Upper lobe of right lung (tissue), 1 donor: ENCODE measurements at regions not wholly inside any gene's neighbourhood (a gene's known extent, or its start where the extent isn't known, plus 50 kb on each side); places are given as distances from the start of the nearest gene placed in this dataset.

Source experiments
- ATAC-seq: fragments of 200-7000 bp; cut with Tn5 transposase; one replicate; pipeline ENCODE4 v1.9.1; 2020; ENCODE audit warnings: mild to moderate bottlenecking, moderate library complexity
- DNase-seq: peaks from one replicate; pipeline ENCODE4 v3.0.0-alpha.2; 2020
- H3K27ac ChIP-seq: fragments of 200-600 bp; one replicate; pipeline ENCODE4 v1.8.0; 2022
- H3K27me3 ChIP-seq: fragments of 200-600 bp; one replicate; pipeline ENCODE4 v1.8.0; 2022; ENCODE audit warnings: mild to moderate bottlenecking
- H3K36me3 ChIP-seq: fragments of 200-600 bp; one replicate; pipeline ENCODE4 v1.8.0; 2022
- H3K4me1 ChIP-seq: fragments of 200-600 bp; one replicate; pipeline ENCODE4 v1.8.0; 2022
- H3K4me3 ChIP-seq: fragments of 200-600 bp; one replicate; pipeline ENCODE4 v1.8.0; 2022; ENCODE audit warnings: mild to moderate bottlenecking
- H3K9me3 ChIP-seq: fragments of 200-600 bp; one replicate; pipeline ENCODE4 v1.8.0; 2022
- intact Hi-C: fragments of 100-400 bp; cut with DNase I; formaldehyde crosslinking; loops from one replicate; pipeline ENCODE4 v1.11.0; 2022
- TF ChIP-seq, protein P1 (sequence below): fragments of 200-600 bp; IDR thresholded peaks from one replicate; pipeline ENCODE4 v1.8.0; 2022; ENCODE audit warnings: antibody characterized with exemption
- donor health status: DM: no; HTN: yes; CAD: no; lungs with severe emphysema.

DNA sequence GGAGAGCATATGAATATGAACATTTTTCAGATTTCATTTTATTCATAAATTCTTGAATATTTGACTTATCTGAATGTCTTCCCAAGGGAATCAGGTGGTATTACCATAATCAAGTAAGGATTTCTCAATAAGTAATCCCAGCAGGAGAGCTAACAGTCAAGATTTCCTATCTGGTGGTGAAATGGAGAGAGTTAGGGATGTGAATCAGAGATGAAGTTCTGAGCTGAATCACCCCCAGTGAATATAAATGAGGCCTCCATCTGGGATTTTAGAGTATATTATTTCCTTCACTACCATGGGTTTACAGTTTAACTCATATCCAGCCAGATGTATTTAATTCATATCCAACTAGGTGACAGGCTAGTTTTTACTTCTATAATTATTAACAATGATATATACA is 61.5 kb upstream of the RGS2 start:
- intact Hi-C loops = no loop called here
- Histone ChIP-seq H3K9me3 (no peaks in the 10 kb centered on the region), H3K27me3 (no peaks in the 10 kb centered on the region), H3K36me3 (no peaks in the 10 kb centered on the region), H3K4me3 (no peak overlapping the region), H3K4me1 (no peaks in the 10 kb centered on the region), H3K27ac (no peak overlapping the region)
- ATAC-seq (no peak), DNase-seq (no peak)
- TF ChIP-seq, protein P1, sequence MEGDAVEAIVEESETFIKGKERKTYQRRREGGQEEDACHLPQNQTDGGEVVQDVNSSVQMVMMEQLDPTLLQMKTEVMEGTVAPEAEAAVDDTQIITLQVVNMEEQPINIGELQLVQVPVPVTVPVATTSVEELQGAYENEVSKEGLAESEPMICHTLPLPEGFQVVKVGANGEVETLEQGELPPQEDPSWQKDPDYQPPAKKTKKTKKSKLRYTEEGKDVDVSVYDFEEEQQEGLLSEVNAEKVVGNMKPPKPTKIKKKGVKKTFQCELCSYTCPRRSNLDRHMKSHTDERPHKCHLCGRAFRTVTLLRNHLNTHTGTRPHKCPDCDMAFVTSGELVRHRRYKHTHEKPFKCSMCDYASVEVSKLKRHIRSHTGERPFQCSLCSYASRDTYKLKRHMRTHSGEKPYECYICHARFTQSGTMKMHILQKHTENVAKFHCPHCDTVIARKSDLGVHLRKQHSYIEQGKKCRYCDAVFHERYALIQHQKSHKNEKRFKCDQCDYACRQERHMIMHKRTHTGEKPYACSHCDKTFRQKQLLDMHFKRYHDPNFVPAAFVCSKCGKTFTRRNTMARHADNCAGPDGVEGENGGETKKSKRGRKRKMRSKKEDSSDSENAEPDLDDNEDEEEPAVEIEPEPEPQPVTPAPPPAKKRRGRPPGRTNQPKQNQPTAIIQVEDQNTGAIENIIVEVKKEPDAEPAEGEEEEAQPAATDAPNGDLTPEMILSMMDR = no peak

DNA sequence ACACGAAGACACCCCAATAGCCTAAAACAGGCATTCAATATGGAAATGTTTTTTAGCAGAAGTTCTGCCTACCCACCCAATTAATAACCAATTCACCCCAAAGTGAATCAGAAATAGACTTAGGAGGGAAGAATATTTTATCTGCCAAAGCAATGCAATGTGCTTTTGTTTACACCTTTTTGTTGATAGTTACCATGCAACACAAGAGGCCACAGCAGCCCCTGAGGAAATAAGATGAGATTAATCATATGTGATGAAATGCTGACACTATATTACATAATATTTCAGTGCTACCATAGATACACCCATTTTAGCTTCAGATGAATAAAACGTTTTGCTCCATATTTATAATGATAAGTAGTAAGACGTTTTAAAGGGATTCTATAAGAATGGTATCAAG is 60.9 kb upstream of the RGS2 start:
- H3K9me3 ChIP-seq = no peaks in the 10 kb centered on the region
- no peaks in the 10 kb centered on the region for H3K4me1 ChIP-seq
- DNase-seq = no peak
- H3K4me3 ChIP-seq = no peak overlapping the region
- H3K27ac ChIP-seq = no peak overlapping the region
- no peak for ATAC-seq
- no peaks in the 10 kb centered on the region for H3K36me3 ChIP-seq
- TF ChIP-seq, protein P1 = no peak
- H3K27me3 ChIP-seq = no peaks in the 10 kb centered on the region
- intact Hi-C loops = no loop called here

DNA sequence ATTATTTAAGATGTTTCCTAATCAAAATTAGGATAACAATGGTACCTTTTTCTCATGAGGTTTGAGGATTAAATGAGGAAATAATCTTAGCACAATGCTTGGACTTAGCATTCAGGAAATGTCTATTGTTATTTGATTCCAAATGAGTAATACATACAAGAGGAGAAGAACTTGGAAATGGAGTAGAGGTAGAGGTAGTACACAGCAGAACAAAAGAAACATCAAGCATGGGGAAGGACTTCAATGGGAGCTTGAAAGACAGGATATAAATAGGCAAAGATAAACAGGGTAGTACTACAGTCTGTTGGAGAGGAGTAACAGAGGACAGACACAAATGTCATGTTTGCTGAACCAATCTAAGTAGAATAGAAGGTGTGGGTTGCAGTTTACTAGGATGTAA is 59.5 kb upstream of the RGS2 start:
- no peak for ATAC-seq
- Histone ChIP-seq H3K27ac (no peak overlapping the region), H3K36me3 (no peaks in the 10 kb centered on the region), H3K27me3 (no peaks in the 10 kb centered on the region), H3K4me1 (no peaks in the 10 kb centered on the region), H3K4me3 (no peak overlapping the region), H3K9me3 (no peaks in the 10 kb centered on the region)
- DNase-seq = no peak
- TF ChIP-seq, protein P1 = no peak
- intact Hi-C loops = no loop called here

DNA sequence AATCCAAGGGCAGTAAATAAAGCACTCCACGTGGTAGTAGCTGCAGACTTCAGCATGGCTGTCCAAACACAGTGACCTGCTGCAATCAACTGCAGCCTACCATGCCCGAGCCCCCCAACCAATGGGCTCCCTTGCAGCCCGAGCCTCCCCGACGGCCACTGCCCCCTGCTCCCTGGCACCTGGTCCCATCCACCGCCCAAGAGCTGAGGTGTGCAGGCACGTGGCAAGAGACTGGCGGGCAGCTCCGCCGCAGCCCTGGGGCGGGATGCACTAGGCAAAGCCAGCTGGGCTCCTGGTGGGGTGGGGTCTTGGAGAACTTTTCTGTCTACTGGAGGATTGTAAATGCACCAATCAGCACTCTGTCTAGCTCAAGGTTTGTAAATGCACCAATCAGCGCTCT is 57.6 kb upstream of the RGS2 start:
- Histone ChIP-seq H3K4me1 (no peaks in the 10 kb centered on the region), H3K36me3 (no peaks in the 10 kb centered on the region), H3K9me3 (no peaks in the 10 kb centered on the region), H3K27ac (no peak overlapping the region), H3K27me3 (no peaks in the 10 kb centered on the region), H3K4me3 (no peak overlapping the region)
- ATAC-seq (no peak), DNase-seq (no peak)
- intact Hi-C loops = no loop called here
- TF ChIP-seq, protein P1 = no peak

DNA sequence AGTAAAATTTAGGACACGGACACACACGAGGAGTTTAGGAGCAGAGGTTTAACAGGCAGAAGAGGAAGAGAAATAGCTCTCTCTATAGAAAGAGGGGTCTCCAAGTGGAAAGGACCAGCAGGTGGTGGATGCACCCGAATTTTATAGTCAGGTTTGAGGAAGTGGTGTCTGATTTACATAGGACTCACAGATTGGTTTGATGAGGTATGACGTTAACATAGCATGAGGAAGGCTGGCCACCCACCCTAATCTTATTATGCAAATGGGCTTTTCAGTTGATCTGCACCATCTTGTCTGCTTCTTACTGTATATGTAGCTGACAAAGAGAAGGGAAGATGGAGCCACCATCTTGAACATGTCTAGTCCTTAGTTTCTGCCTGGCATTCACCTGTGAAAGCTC is 52.5 kb upstream of the RGS2 start:
- Histone ChIP-seq H3K27me3 (no peaks in the 10 kb centered on the region), H3K27ac (no peak overlapping the region), H3K4me1 (no peaks in the 10 kb centered on the region), H3K36me3 (no peaks in the 10 kb centered on the region), H3K4me3 (no peak overlapping the region), H3K9me3 (no peaks in the 10 kb centered on the region)
- ATAC-seq (no peak), DNase-seq (no peak)
- intact Hi-C loops = no loop called here
- TF ChIP-seq, protein P1 = no peak

DNA sequence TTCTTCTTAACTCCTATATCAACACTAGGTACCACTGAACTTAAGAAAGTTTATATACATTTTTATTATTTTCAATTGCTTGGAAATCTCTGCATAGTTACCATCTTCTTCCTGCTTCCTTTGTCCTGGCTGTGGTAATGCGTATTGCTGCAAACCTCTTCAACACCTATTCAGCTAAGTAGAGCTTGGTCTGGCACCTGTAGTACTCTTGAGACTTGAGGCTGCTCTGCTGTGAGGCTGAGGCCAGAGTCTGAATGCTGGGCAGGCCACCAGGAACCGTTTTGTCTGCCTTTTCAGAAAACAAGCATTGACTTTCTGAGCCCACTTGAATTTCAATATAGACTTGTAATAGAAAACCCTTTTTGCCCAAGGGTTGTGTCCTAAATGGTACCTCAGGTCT is 52.0 kb upstream of the RGS2 start:
- no peaks in the 10 kb centered on the region for H3K9me3 ChIP-seq
- no peak overlapping the region for H3K27ac ChIP-seq
- no peaks in the 10 kb centered on the region for H3K27me3 ChIP-seq
- DNase-seq = no peak
- ATAC-seq = peak; percentile 92
- no peak overlapping the region for H3K4me3 ChIP-seq
- TF ChIP-seq, protein P1 = no peak
- intact Hi-C loops = no loop called here
- H3K36me3 ChIP-seq = no peaks in the 10 kb centered on the region
- H3K4me1 ChIP-seq = no peaks in the 10 kb centered on the region
